HG02852 (cell line): ENCODE measurements at regions not wholly inside any gene's neighbourhood (a gene's known extent, or its start where the extent isn't known, plus 50 kb on each side); places are given as distances from the start of the nearest gene placed in this dataset.
"Not testable (repeated sequence)": the region's sequence is repeated elsewhere in the genome, so short reads cannot be mapped to it uniquely, and the experiment has no call there.

Experiments
- ATAC-seq: cut with Tn5 transposase; IDR thresholded peaks from one replicate; pipeline ENCODE4 v1.9.1; 2021; ENCODE audit warnings: mild to moderate bottlenecking, moderate library complexity; ENCODE audit not compliant: unreplicated experiment

- ATAC-seq, result no peak
Observed at GRCh38 chr3:74426571-74426970, 187.9 kb downstream of the CNTN3 start.

- ATAC-seq, result no peak
Observed at GRCh38 chr3:74423867-74424266, 190.6 kb downstream of the CNTN3 start.

- ATAC-seq, result no peak
Observed at GRCh38 chr3:74420538-74421124, 193.8 kb downstream of the CNTN3 start.

GRCh38 chr3:74415731-74416130, 198.7 kb downstream of the CNTN3 start:
- ATAC-seq, result no peak

- ATAC-seq, result no peak
Observed at GRCh38 chr3:74413547-74414241, 200.8 kb downstream of the CNTN3 start.

DNA sequence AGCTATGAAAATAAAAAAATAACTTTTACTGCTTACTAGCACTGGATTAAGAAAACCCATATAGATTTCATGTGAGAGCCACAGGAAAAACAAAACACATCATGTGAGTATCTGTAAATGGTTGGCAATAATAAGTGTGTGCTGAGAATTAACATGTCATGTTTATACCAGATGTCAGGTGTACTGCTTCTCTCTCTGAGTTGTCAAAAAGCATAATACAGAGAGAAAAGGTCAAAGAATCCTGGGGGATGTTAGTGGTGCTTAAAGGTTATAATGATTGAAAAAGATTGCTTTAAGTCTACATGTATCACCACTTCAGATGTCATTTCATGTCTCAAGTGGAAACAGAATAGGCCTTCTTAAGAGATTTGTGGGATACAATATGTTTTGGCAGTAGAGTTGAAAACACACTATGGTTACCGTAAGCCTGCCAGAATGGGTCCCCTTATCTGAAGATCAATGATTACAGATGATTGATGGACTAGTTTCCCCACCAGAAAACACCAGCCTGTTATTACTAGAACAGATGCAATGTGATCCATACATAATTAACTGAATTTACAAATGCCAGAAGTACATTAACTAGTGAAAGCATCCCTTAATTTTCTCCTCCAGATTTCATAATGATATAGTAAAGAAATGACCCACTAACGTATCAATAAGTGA, 204.1 kb downstream of the CNTN3 start:
- ATAC-seq, result no peak

- ATAC-seq, result no peak
Observed at GRCh38 chr3:74409066-74409465, 205.4 kb downstream of the CNTN3 start.

GRCh38 chr3:74403307-74403706, 211.2 kb downstream of the CNTN3 start:
- ATAC-seq, result no peak

DNA sequence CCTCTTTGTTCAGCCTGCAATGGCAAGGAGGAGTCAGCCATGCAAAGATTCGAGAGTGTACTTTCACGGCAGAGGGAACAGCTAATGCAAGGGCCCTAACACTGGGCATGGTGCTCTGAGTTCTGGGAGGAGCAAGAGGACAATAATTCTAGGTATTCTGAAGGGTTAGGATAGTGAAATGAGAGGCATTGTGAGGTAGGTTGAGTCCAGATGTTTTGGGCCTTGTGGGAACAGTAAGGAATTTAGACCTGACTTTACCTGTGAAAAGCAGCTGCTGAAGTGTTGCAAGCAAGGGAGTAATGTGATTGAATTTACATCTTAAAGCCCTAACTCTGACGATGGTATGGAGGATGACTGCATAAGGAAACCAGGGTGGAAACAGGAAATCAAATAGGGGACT, 211.6 kb downstream of the CNTN3 start:
- no peak for ATAC-seq

DNA sequence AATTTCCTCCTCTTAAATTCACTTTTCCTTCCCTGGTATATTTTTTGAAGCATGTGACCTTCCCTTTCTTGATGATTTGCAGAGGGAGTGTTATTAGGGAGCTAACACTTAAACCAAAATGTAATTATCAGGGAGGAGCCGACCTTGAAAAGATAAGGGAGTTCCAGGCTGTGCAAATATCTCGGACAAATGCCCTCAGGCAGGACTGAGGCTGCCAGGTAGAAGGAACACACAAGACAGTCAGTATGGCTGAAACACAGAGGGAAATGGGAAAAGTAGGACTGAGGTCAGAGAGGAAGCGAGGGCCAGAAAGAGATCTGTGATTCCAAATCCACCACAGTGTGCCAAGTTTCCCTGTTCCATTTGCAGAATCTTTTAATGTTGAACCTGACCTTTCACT, 221.0 kb downstream of the CNTN3 start:
- ATAC-seq, result no peak

DNA sequence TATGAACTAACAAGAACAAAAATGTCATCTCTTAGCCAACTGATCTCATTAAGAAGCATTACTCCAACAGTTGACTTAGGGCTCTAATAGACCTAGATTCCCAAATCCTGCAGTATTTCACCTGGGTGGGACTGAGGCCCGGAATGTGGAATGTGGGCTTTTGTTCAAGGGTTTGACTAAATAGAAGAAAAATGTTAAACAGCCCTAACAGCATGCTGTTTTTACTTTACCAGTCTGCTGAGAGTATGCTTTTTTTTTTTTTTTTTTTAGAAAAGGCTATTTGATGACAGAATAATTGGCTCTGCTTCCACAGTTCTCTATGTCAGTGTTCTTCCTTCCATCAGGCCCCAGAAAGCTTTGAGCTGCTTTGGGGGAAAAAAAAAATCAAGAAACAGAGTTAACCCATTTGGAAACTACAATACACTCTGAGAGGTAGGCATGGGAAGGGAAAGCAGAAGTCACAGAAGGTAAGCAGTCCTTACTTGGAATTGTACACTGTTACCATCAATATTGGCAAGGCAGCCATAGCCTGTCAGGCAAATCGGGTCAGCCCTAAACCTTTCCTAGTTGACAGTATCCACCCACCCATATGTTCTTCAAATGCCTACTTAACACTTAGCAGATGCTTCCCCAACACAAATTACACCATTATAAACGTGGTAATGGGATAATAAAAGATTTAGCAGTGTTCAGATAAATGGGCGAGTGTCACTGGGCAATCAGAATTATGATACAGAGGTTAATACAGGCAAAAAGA, 224.2 kb downstream of the CNTN3 start:
- ATAC-seq, result no peak

DNA sequence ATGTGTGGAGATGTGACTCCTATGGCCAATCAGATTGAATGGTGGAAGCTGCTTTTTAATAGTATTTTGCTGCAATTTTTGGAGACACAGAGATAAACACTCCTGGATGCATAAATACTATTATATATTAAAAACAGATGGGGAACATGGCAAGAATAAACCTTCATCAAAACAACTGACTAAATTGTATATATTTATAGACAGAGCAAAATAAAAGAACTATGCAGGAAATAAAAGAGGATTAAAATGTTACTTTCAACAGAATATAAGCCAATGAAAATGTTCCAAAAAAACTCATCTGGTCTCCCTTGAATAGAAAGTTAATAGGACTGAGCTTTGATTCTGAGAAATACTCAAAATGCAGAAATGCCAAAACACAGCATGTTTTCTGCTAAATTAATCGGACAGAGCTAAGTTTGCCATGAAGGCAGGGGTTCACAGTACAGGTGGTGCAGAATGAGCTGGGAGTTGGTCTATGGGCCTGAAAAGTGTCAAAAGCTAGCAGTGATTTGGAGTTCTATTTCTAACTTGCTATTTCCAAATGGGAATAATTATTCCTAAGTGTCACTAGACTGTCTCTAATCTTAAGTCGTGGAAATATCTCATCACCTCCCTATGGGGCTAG, 227.2 kb downstream of the CNTN3 start:
- ATAC-seq, result no peak

- ATAC-seq, result no peak
Observed at GRCh38 chr3:74384159-74384558, 230.3 kb downstream of the CNTN3 start.

DNA sequence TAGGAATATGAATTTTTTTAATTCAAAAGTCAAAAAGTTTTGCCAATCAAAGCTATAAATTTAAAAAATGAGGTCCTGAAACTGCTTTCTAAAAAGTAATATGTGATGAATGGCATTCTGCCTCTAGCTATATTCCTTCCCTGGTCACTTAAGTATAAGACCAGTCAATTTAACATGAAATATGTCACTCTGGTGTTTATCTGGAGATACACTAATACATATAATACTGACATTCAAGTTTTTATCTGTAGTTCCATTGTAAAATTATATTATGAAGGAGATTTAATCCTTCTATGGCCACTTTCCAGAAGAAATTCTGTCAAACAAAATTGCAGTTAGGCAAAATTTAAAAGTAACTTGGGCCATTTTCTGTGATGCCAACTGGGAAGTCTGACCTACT, 236.8 kb downstream of the CNTN3 start:
- ATAC-seq, result no peak

DNA sequence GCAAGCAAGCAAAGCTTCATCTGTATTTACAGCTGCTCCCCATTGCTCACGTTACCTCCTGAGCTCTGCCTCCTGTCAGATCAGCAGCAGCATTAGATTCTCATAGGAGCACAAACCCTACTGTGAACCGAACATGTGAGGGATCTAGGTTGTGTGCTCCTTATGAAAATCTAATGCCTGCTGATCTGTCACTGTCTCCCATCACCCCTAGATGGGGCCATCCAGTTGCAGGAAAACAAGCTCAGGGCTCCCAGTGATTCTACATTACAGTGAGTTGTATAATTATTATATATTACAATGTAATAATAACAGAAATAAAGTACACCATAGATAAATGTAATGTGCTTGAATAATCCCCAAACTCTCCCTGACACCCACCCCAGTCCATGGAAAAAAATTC, 238.1 kb downstream of the CNTN3 start:
- ATAC-seq, result not testable (repeated sequence)

DNA sequence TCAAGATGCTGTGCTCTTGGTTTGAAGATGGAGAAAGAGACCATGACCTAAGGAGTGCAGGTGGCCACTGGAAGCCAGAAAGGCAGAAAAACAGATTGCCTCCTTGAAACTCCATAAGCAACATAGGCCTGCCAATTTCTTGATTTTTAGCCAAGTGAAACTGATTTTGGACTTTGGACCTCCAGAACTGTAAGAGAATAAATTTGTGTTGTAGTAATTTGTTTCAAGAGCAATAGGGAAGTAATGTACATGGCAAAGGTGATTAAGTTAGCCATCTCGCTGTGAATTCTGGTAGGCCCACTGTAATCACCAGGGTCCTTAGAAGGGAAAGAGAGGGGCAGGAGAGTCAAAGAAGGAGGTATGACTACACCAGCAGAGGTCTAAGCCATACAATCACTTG, 238.8 kb downstream of the CNTN3 start:
- no peak for ATAC-seq

DNA sequence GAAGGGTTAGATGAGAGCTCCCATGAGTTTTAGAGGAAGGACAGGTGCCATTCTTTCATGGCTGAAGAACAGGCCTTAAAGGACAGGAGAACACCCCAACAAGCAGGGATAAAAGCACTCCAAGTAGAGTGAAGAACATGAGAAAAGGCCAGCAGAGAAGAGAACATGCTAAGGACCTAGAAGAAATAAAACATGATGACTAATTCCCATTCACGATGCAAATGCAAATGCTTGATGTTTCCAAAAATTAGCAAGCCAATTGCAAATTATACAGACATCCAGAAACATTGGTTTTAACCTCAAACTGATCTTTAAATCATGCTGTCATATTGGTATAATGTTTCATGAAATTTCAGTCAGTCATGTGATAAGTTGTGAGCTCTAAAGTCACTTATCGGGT, 241.7 kb downstream of the CNTN3 start:
- ATAC-seq, result no peak

- no peak for ATAC-seq
Observed at GRCh38 chr3:74370342-74370741, 244.1 kb downstream of the CNTN3 start.

- no peak for ATAC-seq
Observed at GRCh38 chr3:74366331-74366730, 248.1 kb downstream of the CNTN3 start.

GRCh38 chr3:74363346-74363745, 251.1 kb downstream of the CNTN3 start:
- no peak for ATAC-seq

GRCh38 chr3:74360406-74360805, 254.1 kb downstream of the CNTN3 start:
- no peak for ATAC-seq
